ENCODE measurements at regions not wholly inside any gene's neighbourhood (a gene's known extent, or its start where the extent isn't known, plus 50 kb on each side); places are given as distances from the start of the nearest gene placed in this dataset.

DNA sequence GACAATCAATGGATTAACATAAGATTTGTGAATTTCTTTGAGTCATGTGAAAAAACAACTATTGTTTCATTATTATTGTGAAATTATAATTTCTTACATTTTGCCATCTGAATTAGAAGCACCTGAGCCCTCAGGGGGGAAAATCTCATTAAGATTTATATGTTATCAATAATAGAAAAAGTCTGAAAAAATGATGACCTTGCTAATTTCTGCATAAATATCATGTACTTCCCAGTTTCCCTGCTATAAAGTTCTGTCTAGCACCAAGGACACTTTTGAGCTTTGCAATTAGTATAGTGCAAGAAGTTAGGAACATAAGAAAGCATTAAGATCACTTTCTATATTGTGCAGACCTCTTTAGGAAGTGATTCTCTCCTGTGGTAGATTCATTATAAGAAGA, 488.3 kb upstream of the TUSC1 start:
- no peaks in the 10 kb centered on the region for H3K36me3 Mint-ChIP-seq
- Histone ChIP-seq H3K27ac (ENCODE audit: insufficient read depth, low read length, poor library complexity, severe bottlenecking) (no peak overlapping the region), H3K36me3 (ENCODE audit: control insufficient read depth, insufficient read depth, low read length) (no peaks in the 10 kb centered on the region), H3K4me3 (ENCODE audit: low read depth, low read length) (no peak overlapping the region), H3K27me3 (ENCODE audit: control insufficient read depth, insufficient read depth, low read length) (no peaks in the 10 kb centered on the region), H3K4me1 (ENCODE audit: control insufficient read depth, insufficient read depth, low read length, poor library complexity, severe bottlenecking) (no peaks in the 10 kb centered on the region), H3K9me3 (ENCODE audit: control insufficient read depth in 2 of 2, low read length in 2 of 2) (peaks cover 0 to 7% of the 10 kb centered on the region in 2 experiments)
- ATAC-seq (ENCODE audit: low read depth in 2 of 2) (no peak), DNase-seq (no peak)
- peaks cover 1 to 12% (median 10%) of the 10 kb centered on the region in 7 donors for H3K9me3 Mint-ChIP-seq
- no peaks in the 10 kb centered on the region for H3K27me3 Mint-ChIP-seq
- no peaks in the 10 kb centered on the region for H3K4me1 Mint-ChIP-seq
- H3K4me3 Mint-ChIP-seq, result no peak overlapping the region
- H3K27ac Mint-ChIP-seq, result no peak overlapping the region

DNA sequence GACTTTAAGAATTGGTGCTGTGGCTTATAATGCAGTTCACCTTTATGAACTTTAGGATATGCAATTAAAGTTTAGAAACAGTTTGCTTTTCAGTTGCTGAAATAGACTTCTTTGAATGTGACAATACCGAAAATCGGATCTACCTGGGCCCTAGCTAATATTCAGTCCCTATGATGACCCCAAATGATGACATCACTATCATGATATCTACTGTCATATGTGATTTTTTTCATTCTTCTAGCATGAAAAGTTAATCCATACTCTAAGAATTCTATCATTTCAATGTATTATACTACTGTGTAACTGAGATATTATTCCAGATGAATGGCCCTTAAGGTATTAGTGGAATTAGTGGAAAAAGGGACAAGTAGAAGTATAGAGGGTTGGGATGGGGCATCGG, 487.2 kb upstream of the TUSC1 start:
- Mint-ChIP-seq H3K27me3 (no peaks in the 10 kb centered on the region), H3K4me1 (no peaks in the 10 kb centered on the region), H3K27ac (no peak overlapping the region), H3K9me3 (peaks cover 0 to 15% (median 9%) of the 10 kb centered on the region in 7 donors), H3K36me3 (no peaks in the 10 kb centered on the region), H3K4me3 (no peak overlapping the region)
- Histone ChIP-seq H3K27ac (ENCODE audit: insufficient read depth, low read length, poor library complexity, severe bottlenecking) (no peak overlapping the region), H3K4me3 (ENCODE audit: low read depth, low read length) (no peak overlapping the region), H3K36me3 (ENCODE audit: control insufficient read depth, insufficient read depth, low read length) (no peaks in the 10 kb centered on the region), H3K4me1 (ENCODE audit: control insufficient read depth, insufficient read depth, low read length, poor library complexity, severe bottlenecking) (no peaks in the 10 kb centered on the region), H3K9me3 (ENCODE audit: control insufficient read depth in 2 of 2, low read length in 2 of 2) (peaks cover 0 to 7% of the 10 kb centered on the region in 2 experiments), H3K27me3 (ENCODE audit: control insufficient read depth, insufficient read depth, low read length) (no peaks in the 10 kb centered on the region)
- ATAC-seq (ENCODE audit: low read depth in 2 of 2) (no peak), DNase-seq (no peak)

DNA sequence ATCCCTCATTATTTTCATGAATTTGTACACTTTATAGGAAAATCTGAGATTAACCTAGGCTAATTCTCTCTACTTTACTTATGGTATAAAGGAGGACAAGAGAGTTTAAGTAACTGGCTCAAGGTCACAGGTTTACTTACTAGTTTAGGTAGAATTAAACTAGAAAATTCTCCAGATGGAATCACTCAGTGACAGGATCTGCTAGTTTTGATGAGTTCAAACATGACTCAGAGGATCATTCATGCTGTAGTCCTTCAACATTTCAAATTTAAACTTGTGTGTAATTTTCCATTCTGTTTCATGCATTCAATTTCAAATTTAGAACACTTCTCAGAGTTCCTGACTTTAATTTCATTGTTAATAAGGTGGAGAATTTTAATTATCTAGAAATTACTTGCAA, 485.7 kb upstream of the TUSC1 start:
- no peaks in the 10 kb centered on the region for H3K36me3 Mint-ChIP-seq
- Histone ChIP-seq H3K36me3 (ENCODE audit: control insufficient read depth, insufficient read depth, low read length) (no peaks in the 10 kb centered on the region), H3K4me3 (ENCODE audit: low read depth, low read length) (no peak overlapping the region), H3K4me1 (ENCODE audit: control insufficient read depth, insufficient read depth, low read length, poor library complexity, severe bottlenecking) (no peaks in the 10 kb centered on the region), H3K27me3 (ENCODE audit: control insufficient read depth, insufficient read depth, low read length) (no peaks in the 10 kb centered on the region), H3K9me3 (ENCODE audit: control insufficient read depth in 2 of 2, low read length in 2 of 2) (peaks cover 0 to 7% of the 10 kb centered on the region in 2 experiments), H3K27ac (ENCODE audit: insufficient read depth, low read length, poor library complexity, severe bottlenecking) (no peak overlapping the region)
- no peaks in the 10 kb centered on the region for H3K4me1 Mint-ChIP-seq
- H3K9me3 Mint-ChIP-seq, result peaks cover 0 to 15% (median 6%) of the 10 kb centered on the region in 7 donors
- ATAC-seq (ENCODE audit: low read depth in 2 of 2) (no peak), DNase-seq (no peak)
- no peaks in the 10 kb centered on the region for H3K27me3 Mint-ChIP-seq
- H3K27ac Mint-ChIP-seq, result no peak overlapping the region
- no peak overlapping the region for H3K4me3 Mint-ChIP-seq

DNA sequence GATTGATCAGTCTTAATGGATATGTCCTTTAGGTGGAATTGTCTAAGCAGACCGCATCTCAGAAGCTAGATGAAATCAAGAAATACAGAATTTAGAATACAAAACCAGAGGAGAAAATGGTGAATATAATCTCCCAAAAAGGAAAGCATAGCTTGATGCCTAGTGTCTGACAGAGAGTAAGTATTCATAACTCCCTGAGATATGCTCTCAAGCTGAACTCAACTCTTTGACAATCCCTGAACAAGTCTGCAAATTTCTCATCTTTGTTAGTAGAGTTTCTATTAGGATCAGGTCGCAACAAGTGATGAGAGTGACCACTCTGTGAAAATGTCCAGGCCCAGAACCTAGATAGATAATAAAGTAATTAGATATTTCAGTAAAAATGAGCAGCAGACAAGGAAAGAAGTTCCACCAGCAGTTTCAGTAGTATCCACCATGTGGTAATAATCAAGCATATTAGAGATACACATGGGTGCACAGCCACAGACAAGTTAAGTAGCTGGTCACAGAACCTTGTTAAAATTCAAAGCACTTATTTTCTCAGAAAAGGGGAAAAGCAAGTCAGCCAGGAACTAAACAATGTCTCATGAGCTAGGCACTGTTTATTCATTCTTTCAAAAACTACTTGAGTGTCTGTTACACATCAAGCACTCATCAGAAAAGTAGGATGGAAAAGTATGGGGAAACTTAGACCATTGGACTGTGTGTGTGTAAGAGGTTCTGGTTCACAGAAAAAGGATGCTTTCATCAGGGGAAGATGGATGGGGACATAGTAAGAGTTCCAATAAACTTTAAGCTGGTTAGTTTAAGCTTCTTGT, 481.5 kb upstream of the TUSC1 start:
- H3K4me3 Mint-ChIP-seq, result no peak overlapping the region
- H3K9me3 ChIP-seq (ENCODE audit: control insufficient read depth in 2 of 2, low read length in 2 of 2), result peaks cover 0 to 6% of the 10 kb centered on the region in 2 experiments
- no peak overlapping the region for H3K27ac ChIP-seq (ENCODE audit: insufficient read depth, low read length, poor library complexity, severe bottlenecking)
- H3K4me3 ChIP-seq (ENCODE audit: low read depth, low read length), result no peak overlapping the region
- ATAC-seq (ENCODE audit: low read depth in 2 of 2), result no peak
- H3K9me3 Mint-ChIP-seq, result peaks cover 0 to 12% (median 6%) of the 10 kb centered on the region in 7 donors
- H3K27ac Mint-ChIP-seq, result no peak overlapping the region
- H3K36me3 ChIP-seq (ENCODE audit: control insufficient read depth, insufficient read depth, low read length), result no peaks in the 10 kb centered on the region
- no peaks in the 10 kb centered on the region for H3K36me3 Mint-ChIP-seq
- H3K27me3 ChIP-seq (ENCODE audit: control insufficient read depth, insufficient read depth, low read length), result no peaks in the 10 kb centered on the region
- no peaks in the 10 kb centered on the region for H3K4me1 Mint-ChIP-seq
- H3K4me1 ChIP-seq (ENCODE audit: control insufficient read depth, insufficient read depth, low read length, poor library complexity, severe bottlenecking), result no peaks in the 10 kb centered on the region
- no peaks in the 10 kb centered on the region for H3K27me3 Mint-ChIP-seq
- no peak for DNase-seq

DNA sequence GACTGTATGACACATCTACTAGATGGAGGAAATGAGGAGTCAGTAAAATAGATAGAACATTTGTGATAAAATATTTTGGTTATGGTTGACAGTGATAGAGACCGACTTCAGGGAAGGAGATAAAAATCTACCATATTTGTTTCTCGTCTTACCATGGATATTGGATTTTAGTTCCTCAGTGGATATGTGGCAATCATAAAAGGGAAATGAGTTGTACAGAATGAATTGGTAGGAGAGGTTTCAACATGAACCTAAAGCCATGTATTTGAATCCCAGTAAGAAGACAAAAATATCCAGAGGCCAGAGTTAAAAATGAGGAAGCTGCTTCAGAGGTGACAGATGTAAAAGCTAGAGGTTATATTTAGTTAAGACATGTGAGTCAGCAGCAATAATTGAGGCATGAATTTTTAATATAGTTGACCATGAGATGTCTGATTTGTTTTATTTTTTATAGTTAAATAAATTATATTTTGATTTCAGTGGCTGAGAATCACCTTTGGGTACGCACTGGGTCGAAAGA, 480.4 kb upstream of the TUSC1 start:
- Mint-ChIP-seq H3K4me3 (no peak overlapping the region), H3K9me3 (peaks cover 0 to 12% (median 7%) of the 10 kb centered on the region in 7 donors), H3K4me1 (no peaks in the 10 kb centered on the region), H3K27ac (no peak overlapping the region), H3K36me3 (no peaks in the 10 kb centered on the region), H3K27me3 (no peaks in the 10 kb centered on the region)
- Histone ChIP-seq H3K36me3 (ENCODE audit: control insufficient read depth, insufficient read depth, low read length) (no peaks in the 10 kb centered on the region), H3K9me3 (ENCODE audit: control insufficient read depth in 2 of 2, low read length in 2 of 2) (no peaks in the 10 kb centered on the region), H3K27me3 (ENCODE audit: control insufficient read depth, insufficient read depth, low read length) (no peaks in the 10 kb centered on the region), H3K27ac (ENCODE audit: insufficient read depth, low read length, poor library complexity, severe bottlenecking) (no peak overlapping the region), H3K4me1 (ENCODE audit: control insufficient read depth, insufficient read depth, low read length, poor library complexity, severe bottlenecking) (no peaks in the 10 kb centered on the region), H3K4me3 (ENCODE audit: low read depth, low read length) (no peak overlapping the region)
- DNase-seq (no peak), ATAC-seq (ENCODE audit: low read depth in 2 of 2) (no peak)

DNA sequence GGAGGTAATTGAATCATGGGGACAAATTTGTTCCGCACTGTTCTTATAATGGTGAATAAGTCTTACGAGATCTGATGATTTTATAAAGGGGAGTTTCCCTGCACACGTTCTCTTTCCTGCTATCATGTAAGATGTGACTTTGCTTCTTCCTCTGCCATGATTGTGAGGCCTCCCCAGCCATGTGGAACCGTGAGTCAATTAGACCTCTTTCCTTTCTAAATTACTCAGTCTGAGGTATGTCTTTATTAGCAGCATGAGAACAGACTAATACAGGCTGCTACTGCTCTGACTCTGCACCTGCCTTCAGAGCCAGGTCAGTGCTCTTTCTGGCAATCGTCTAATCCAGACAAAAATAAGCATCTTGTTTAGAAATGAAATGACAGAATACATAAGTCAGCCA, 479.2 kb upstream of the TUSC1 start:
- Histone ChIP-seq H3K4me3 (ENCODE audit: low read depth, low read length) (no peak overlapping the region), H3K9me3 (ENCODE audit: control insufficient read depth in 2 of 2, low read length in 2 of 2) (no peaks in the 10 kb centered on the region), H3K27me3 (ENCODE audit: control insufficient read depth, insufficient read depth, low read length) (no peaks in the 10 kb centered on the region), H3K27ac (ENCODE audit: insufficient read depth, low read length, poor library complexity, severe bottlenecking) (no peak overlapping the region), H3K4me1 (ENCODE audit: control insufficient read depth, insufficient read depth, low read length, poor library complexity, severe bottlenecking) (no peaks in the 10 kb centered on the region), H3K36me3 (ENCODE audit: control insufficient read depth, insufficient read depth, low read length) (no peaks in the 10 kb centered on the region)
- H3K27me3 Mint-ChIP-seq, result no peaks in the 10 kb centered on the region
- ATAC-seq (ENCODE audit: low read depth in 2 of 2) (no peak), DNase-seq (no peak)
- H3K4me1 Mint-ChIP-seq, result no peaks in the 10 kb centered on the region
- no peak overlapping the region for H3K27ac Mint-ChIP-seq
- H3K9me3 Mint-ChIP-seq, result peaks cover 0 to 16% (median 7%) of the 10 kb centered on the region in 7 donors
- no peaks in the 10 kb centered on the region for H3K36me3 Mint-ChIP-seq
- no peak overlapping the region for H3K4me3 Mint-ChIP-seq

DNA sequence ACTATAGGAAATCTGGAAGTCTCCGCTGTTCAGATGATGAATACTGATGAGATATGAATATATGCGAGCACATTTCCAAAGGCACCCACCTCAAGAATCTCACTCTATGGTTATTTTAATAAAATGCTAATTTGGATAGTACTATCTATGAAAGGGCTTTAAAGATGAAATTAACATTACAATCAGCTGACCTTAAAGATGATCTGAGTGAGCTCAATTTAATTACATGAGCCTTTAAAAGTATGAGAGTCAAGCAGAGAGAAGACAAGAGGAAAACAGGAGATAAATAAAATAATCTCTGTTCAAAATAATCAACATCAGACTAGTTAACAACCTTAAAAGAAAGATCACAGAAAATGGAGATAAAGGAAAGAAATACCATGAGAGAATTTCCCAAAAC, 474.1 kb upstream of the TUSC1 start:
- no peaks in the 10 kb centered on the region for H3K4me1 Mint-ChIP-seq
- no peaks in the 10 kb centered on the region for H3K36me3 ChIP-seq (ENCODE audit: control insufficient read depth, insufficient read depth, low read length)
- no peak overlapping the region for H3K27ac ChIP-seq (ENCODE audit: insufficient read depth, low read length, poor library complexity, severe bottlenecking)
- no peak overlapping the region for H3K4me3 ChIP-seq (ENCODE audit: low read depth, low read length)
- H3K27ac Mint-ChIP-seq, result no peak overlapping the region
- no peaks in the 10 kb centered on the region for H3K36me3 Mint-ChIP-seq
- peaks cover 0 to 13% (median 9%) of the 10 kb centered on the region in 7 donors for H3K9me3 Mint-ChIP-seq
- DNase-seq, result no peak
- H3K4me1 ChIP-seq (ENCODE audit: control insufficient read depth, insufficient read depth, low read length, poor library complexity, severe bottlenecking), result no peaks in the 10 kb centered on the region
- H3K27me3 Mint-ChIP-seq, result no peaks in the 10 kb centered on the region
- peaks cover 0 to 3% of the 10 kb centered on the region in 2 experiments for H3K9me3 ChIP-seq (ENCODE audit: control insufficient read depth in 2 of 2, low read length in 2 of 2)
- no peak overlapping the region for H3K4me3 Mint-ChIP-seq
- H3K27me3 ChIP-seq (ENCODE audit: control insufficient read depth, insufficient read depth, low read length), result no peaks in the 10 kb centered on the region
- ATAC-seq (ENCODE audit: low read depth in 2 of 2), result no peak

DNA sequence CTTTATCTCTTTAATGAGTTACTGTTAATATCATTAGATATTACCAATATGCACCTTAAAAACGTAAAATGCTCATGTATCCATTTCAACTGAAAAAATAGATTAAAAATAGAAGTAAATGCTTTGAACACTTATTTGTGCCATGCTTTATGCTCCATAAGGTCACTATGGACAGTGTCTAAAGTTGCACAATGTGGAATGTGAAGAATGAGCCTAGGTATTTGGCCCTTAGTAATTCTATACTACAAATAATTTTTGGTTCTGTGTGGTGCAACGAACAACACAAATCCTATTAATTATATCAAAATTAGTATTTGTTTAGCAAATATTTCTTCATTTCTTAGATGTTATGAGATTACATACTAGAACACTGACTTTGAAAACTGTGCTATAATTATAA, 469.9 kb upstream of the TUSC1 start:
- peaks cover 0 to 3% of the 10 kb centered on the region in 2 experiments for H3K9me3 ChIP-seq (ENCODE audit: control insufficient read depth in 2 of 2, low read length in 2 of 2)
- no peak overlapping the region for H3K4me3 ChIP-seq (ENCODE audit: low read depth, low read length)
- Mint-ChIP-seq H3K27me3 (no peaks in the 10 kb centered on the region), H3K4me3 (no peak overlapping the region), H3K27ac (no peak overlapping the region), H3K9me3 (peaks cover 0 to 12% (median 9%) of the 10 kb centered on the region in 7 donors), H3K36me3 (no peaks in the 10 kb centered on the region), H3K4me1 (no peaks in the 10 kb centered on the region)
- no peaks in the 10 kb centered on the region for H3K27me3 ChIP-seq (ENCODE audit: control insufficient read depth, insufficient read depth, low read length)
- H3K27ac ChIP-seq (ENCODE audit: insufficient read depth, low read length, poor library complexity, severe bottlenecking), result no peak overlapping the region
- H3K4me1 ChIP-seq (ENCODE audit: control insufficient read depth, insufficient read depth, low read length, poor library complexity, severe bottlenecking), result no peaks in the 10 kb centered on the region
- DNase-seq, result no peak
- no peaks in the 10 kb centered on the region for H3K36me3 ChIP-seq (ENCODE audit: control insufficient read depth, insufficient read depth, low read length)
- no peak for ATAC-seq (ENCODE audit: low read depth in 2 of 2)
